ENCODE measurements at regions not wholly inside any gene's neighbourhood (a gene's known extent, or its start where the extent isn't known, plus 50 kb on each side); places are given as distances from the start of the nearest gene placed in this dataset.

- DNase-seq, result no peak
- no peaks in the 10 kb centered on the region for H3K9me3 Mint-ChIP-seq
- no peak overlapping the region for H3K27ac Mint-ChIP-seq
- no peak for ATAC-seq
- H3K4me3 Mint-ChIP-seq, result no peak overlapping the region
- peaks cover 30% of the 10 kb centered on the region for H3K27me3 Mint-ChIP-seq
- no peaks in the 10 kb centered on the region for H3K36me3 Mint-ChIP-seq (ENCODE audit: low read depth)
- no peaks in the 10 kb centered on the region for H3K4me1 Mint-ChIP-seq
Measured at GRCh38 chr5:87769157-87769556, 356.4 kb upstream of the CCNH start.

- ATAC-seq, result no peak
- H3K27me3 Mint-ChIP-seq, result peaks cover 27% of the 10 kb centered on the region
- no peak for DNase-seq
- H3K4me1 Mint-ChIP-seq, result no peaks in the 10 kb centered on the region
- H3K9me3 Mint-ChIP-seq, result no peaks in the 10 kb centered on the region
- H3K4me3 Mint-ChIP-seq, result no peak overlapping the region
- H3K36me3 Mint-ChIP-seq (ENCODE audit: low read depth), result no peaks in the 10 kb centered on the region
- H3K27ac Mint-ChIP-seq, result no peak overlapping the region
Measured at GRCh38 chr5:87768190-87768589, 355.5 kb upstream of the CCNH start.

- DNase-seq (no peak), ATAC-seq (no peak)
- Mint-ChIP-seq H3K27me3 (peaks cover 26% of the 10 kb centered on the region), H3K36me3 (ENCODE audit: low read depth) (no peaks in the 10 kb centered on the region), H3K4me3 (no peak overlapping the region), H3K27ac (no peak overlapping the region), H3K4me1 (no peaks in the 10 kb centered on the region), H3K9me3 (no peaks in the 10 kb centered on the region)
Measured at GRCh38 chr5:87765009-87765408, 352.3 kb upstream of the CCNH start.

- H3K27ac Mint-ChIP-seq, result no peak overlapping the region
- no peaks in the 10 kb centered on the region for H3K4me1 Mint-ChIP-seq
- no peak overlapping the region for H3K4me3 Mint-ChIP-seq
- no peak for DNase-seq
- H3K9me3 Mint-ChIP-seq, result no peaks in the 10 kb centered on the region
- peaks cover 15% of the 10 kb centered on the region for H3K27me3 Mint-ChIP-seq
- ATAC-seq, result no peak
- no peaks in the 10 kb centered on the region for H3K36me3 Mint-ChIP-seq (ENCODE audit: low read depth)
Measured at GRCh38 chr5:87762631-87763030, 349.9 kb upstream of the CCNH start.

- no peaks in the 10 kb centered on the region for H3K4me1 Mint-ChIP-seq
- H3K9me3 Mint-ChIP-seq, result no peaks in the 10 kb centered on the region
- H3K27ac Mint-ChIP-seq, result no peak overlapping the region
- no peak overlapping the region for H3K4me3 Mint-ChIP-seq
- no peaks in the 10 kb centered on the region for H3K36me3 Mint-ChIP-seq (ENCODE audit: low read depth)
- no peak for DNase-seq
- H3K27me3 Mint-ChIP-seq, result peaks cover 7% of the 10 kb centered on the region
- no peak for ATAC-seq
Measured at GRCh38 chr5:87756951-87757350, 344.2 kb upstream of the CCNH start.

GRCh38 chr5:87755360-87755759, 342.6 kb upstream of the CCNH start:
- Mint-ChIP-seq H3K4me1 (no peaks in the 10 kb centered on the region), H3K27ac (no peak overlapping the region), H3K36me3 (ENCODE audit: low read depth) (no peaks in the 10 kb centered on the region), H3K4me3 (no peak overlapping the region), H3K9me3 (no peaks in the 10 kb centered on the region), H3K27me3 (peaks cover 2% of the 10 kb centered on the region)
- ATAC-seq (no peak), DNase-seq (no peak)

- ATAC-seq, result no peak
Measured at GRCh38 chr5:87754009-87754757, 341.5 kb upstream of the CCNH start.

GRCh38 chr5:87752362-87752761, 339.6 kb upstream of the CCNH start:
- Mint-ChIP-seq H3K9me3 (no peaks in the 10 kb centered on the region), H3K27me3 (peaks cover 2% of the 10 kb centered on the region), H3K36me3 (ENCODE audit: low read depth) (no peaks in the 10 kb centered on the region), H3K4me1 (no peaks in the 10 kb centered on the region), H3K27ac (no peak overlapping the region), H3K4me3 (no peak overlapping the region)
- ATAC-seq, result no peak
- DNase-seq, result no peak

More at GRCh38 chr5:87754009-87754757, 341.5 kb upstream of the CCNH start:
- Mint-ChIP-seq H3K36me3 (ENCODE audit: low read depth) (no peaks in the 10 kb centered on the region), H3K27me3 (peaks cover 2% of the 10 kb centered on the region), H3K9me3 (no peaks in the 10 kb centered on the region), H3K4me1 (no peaks in the 10 kb centered on the region), H3K27ac (no peak overlapping the region), H3K4me3 (no peak overlapping the region)
- no peak for DNase-seq

GRCh38 chr5:87751824-87752223, 339.1 kb upstream of the CCNH start:
- Mint-ChIP-seq H3K4me3 (no peak overlapping the region), H3K27ac (no peak overlapping the region), H3K27me3 (peaks cover under 1% of the 10 kb centered on the region), H3K4me1 (no peaks in the 10 kb centered on the region), H3K36me3 (ENCODE audit: low read depth) (no peaks in the 10 kb centered on the region), H3K9me3 (no peaks in the 10 kb centered on the region)
- no peak for ATAC-seq
- no peak for DNase-seq

- H3K9me3 Mint-ChIP-seq, result no peaks in the 10 kb centered on the region
- ATAC-seq (no peak), DNase-seq (no peak)
- no peak overlapping the region for H3K27ac Mint-ChIP-seq
- H3K4me3 Mint-ChIP-seq, result no peak overlapping the region
- H3K4me1 Mint-ChIP-seq, result no peaks in the 10 kb centered on the region
- peaks cover 4% of the 10 kb centered on the region for H3K27me3 Mint-ChIP-seq
- no peaks in the 10 kb centered on the region for H3K36me3 Mint-ChIP-seq (ENCODE audit: low read depth)
Measured at GRCh38 chr5:87746891-87747377, 334.2 kb upstream of the CCNH start.

GRCh38 chr5:87746341-87746740, 333.6 kb upstream of the CCNH start:
- Mint-ChIP-seq H3K4me1 (no peaks in the 10 kb centered on the region), H3K4me3 (no peak overlapping the region), H3K9me3 (no peaks in the 10 kb centered on the region), H3K36me3 (ENCODE audit: low read depth) (no peaks in the 10 kb centered on the region), H3K27me3 (peaks cover 4% of the 10 kb centered on the region), H3K27ac (no peak overlapping the region)
- ATAC-seq (no peak), DNase-seq (no peak)

GRCh38 chr5:87741881-87742280, 329.2 kb upstream of the CCNH start:
- DNase-seq (no peak), ATAC-seq (no peak)
- Mint-ChIP-seq H3K36me3 (ENCODE audit: low read depth) (no peaks in the 10 kb centered on the region), H3K27ac (no peak overlapping the region), H3K9me3 (no peaks in the 10 kb centered on the region), H3K27me3 (peaks cover 4% of the 10 kb centered on the region), H3K4me3 (no peak overlapping the region), H3K4me1 (no peaks in the 10 kb centered on the region)

- Mint-ChIP-seq H3K27ac (no peak overlapping the region), H3K27me3 (peaks cover 2% of the 10 kb centered on the region), H3K4me1 (no peaks in the 10 kb centered on the region), H3K4me3 (no peak overlapping the region), H3K9me3 (no peaks in the 10 kb centered on the region), H3K36me3 (ENCODE audit: low read depth) (no peaks in the 10 kb centered on the region)
- ATAC-seq, result no peak
- no peak for DNase-seq
Measured at GRCh38 chr5:87735923-87736322, 323.2 kb upstream of the CCNH start.

GRCh38 chr5:87733897-87734296, 321.2 kb upstream of the CCNH start:
- DNase-seq, result no peak
- no peak overlapping the region for H3K4me3 Mint-ChIP-seq
- H3K36me3 Mint-ChIP-seq (ENCODE audit: low read depth), result no peaks in the 10 kb centered on the region
- peaks cover 2% of the 10 kb centered on the region for H3K27me3 Mint-ChIP-seq
- no peaks in the 10 kb centered on the region for H3K9me3 Mint-ChIP-seq
- no peak for ATAC-seq
- no peaks in the 10 kb centered on the region for H3K4me1 Mint-ChIP-seq
- H3K27ac Mint-ChIP-seq, result no peak overlapping the region

GRCh38 chr5:87732875-87733768, 320.4 kb upstream of the CCNH start:
- H3K27me3 Mint-ChIP-seq, result peaks cover 2% of the 10 kb centered on the region
- no peaks in the 10 kb centered on the region for H3K36me3 Mint-ChIP-seq (ENCODE audit: low read depth)
- DNase-seq, result no peak
- no peaks in the 10 kb centered on the region for H3K4me1 Mint-ChIP-seq
- H3K27ac Mint-ChIP-seq, result no peak overlapping the region
- no peak overlapping the region for H3K4me3 Mint-ChIP-seq
- ATAC-seq, result no peak
- no peaks in the 10 kb centered on the region for H3K9me3 Mint-ChIP-seq
